Prostate gland (tissue), 2 donors: ENCODE measurements at regions not wholly inside any gene's neighbourhood (a gene's known extent, or its start where the extent isn't known, plus 50 kb on each side); places are given as distances from the start of the nearest gene placed in this dataset.

Source experiments
- CTCF ChIP-seq, 4 experiments: fragments of 200-600 bp in 2 of 4; fragments of 450-650 bp in 2 of 4; sonication (generic) in 2 of 4; IDR thresholded peaks; 1 replicate in 3 of 4; 2 replicates in 1 of 4; pipeline ENCODE4 v1.5.1; 2016 to 2019; ENCODE audit warnings: antibody characterized with exemption in 4 of 4, mild to moderate bottlenecking in 2 of 4, moderate library complexity in 2 of 4
- POLR2A ChIP-seq: fragments of 450-650 bp; IDR thresholded peaks from one replicate; pipeline ENCODE4 v1.6.1; 2016; ENCODE audit warnings: antibody characterized with exemption, mild to moderate bottlenecking

- TF ChIP-seq CTCF (IDR thresholded peaks at IDR 0.05) (no peak), POLR2A (no peak)
Measured at GRCh38 chr5:23755906-23756305, 248.5 kb downstream of the PRDM9 start.
